GM10266 (cell line): ENCODE measurements at regions not wholly inside any gene's neighbourhood (a gene's known extent, or its start where the extent isn't known, plus 50 kb on each side); places are given as distances from the start of the nearest gene placed in this dataset.
"Not testable (repeated sequence)": the region's sequence is repeated elsewhere in the genome, so short reads cannot be mapped to it uniquely, and the experiment has no call there.

ENCODE experiments used
- DNase-seq: peaks from one replicate; pipeline ENCODE4 v3.0.0; 2012; ENCODE audit errors: extremely low spot score
- CTCF ChIP-seq: IDR thresholded peaks from 2 replicates; pipeline ENCODE4 v1.5.1; 2012; ENCODE audit warnings: mild to moderate bottlenecking, low read depth; ENCODE audit not compliant: control insufficient read depth, insufficient read depth; ENCODE audit errors: missing control alignments

- no peak for TF ChIP-seq CTCF
- DNase-seq: no peak
Observed at GRCh38 chr13:39920613-39921012, 265.2 kb downstream of the COG6 start.

- no peak for TF ChIP-seq CTCF
- DNase-seq: no peak
Observed at GRCh38 chr13:39926345-39926744, 270.9 kb downstream of the COG6 start.

GRCh38 chr13:39928261-39928660, 272.8 kb downstream of the COG6 start:
- TF ChIP-seq CTCF: no peak
- DNase-seq: no peak

GRCh38 chr13:39929583-39929982, 274.1 kb downstream of the COG6 start:
- no peak for TF ChIP-seq CTCF
- DNase-seq: no peak

GRCh38 chr13:39930060-39930459, 274.6 kb downstream of the COG6 start:
- no peak for DNase-seq
- TF ChIP-seq CTCF: no peak

GRCh38 chr13:39930544-39931444, 275.3 kb downstream of the COG6 start:
- no peak for DNase-seq
- TF ChIP-seq CTCF: no peak

GRCh38 chr13:39931505-39931904, 276.0 kb downstream of the COG6 start:
- no peak for DNase-seq
- TF ChIP-seq CTCF: no peak

- not testable (repeated sequence) for DNase-seq
Observed at GRCh38 chr13:39932514-39932913, 277.1 kb downstream of the COG6 start.
